ENCODE measurements at regions not wholly inside any gene's neighbourhood (a gene's known extent, or its start where the extent isn't known, plus 50 kb on each side); places are given as distances from the start of the nearest gene placed in this dataset.

DNA sequence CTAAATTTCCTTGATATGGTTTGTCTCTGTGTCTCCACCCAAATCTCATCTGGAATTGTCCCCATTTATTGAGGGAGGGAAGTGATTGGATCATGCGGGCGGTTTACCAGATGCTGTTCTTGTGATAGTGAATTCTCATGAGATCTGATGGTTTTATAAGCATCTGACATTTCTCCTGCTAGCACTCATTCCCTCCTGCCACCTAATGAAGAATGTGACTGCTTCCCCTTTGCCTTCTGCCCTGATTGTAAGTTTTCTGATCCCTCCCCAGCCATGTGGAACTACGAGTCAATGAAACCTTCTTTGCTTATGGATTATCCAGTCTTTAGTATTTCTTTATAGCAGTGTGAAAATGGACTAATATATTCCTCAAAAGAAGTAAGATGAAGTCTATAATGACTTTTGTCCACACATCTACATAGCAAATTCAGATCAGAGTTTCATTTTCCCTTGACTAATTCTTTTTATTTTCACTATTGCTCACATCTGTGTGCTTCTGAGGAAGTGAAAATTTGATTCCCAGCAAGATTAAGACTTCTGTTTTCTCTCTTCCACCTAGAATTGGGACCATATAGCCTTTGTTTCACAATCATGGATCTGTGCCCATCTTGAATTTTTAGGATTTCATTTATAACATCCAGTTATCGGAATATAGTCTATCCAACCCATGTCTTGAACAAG, 393.5 kb downstream of the DMAC1 start:
- FAIRE-seq (no peak), DNase-seq (ENCODE audit: low spot score in 2 of 2) (no peak)

DNA sequence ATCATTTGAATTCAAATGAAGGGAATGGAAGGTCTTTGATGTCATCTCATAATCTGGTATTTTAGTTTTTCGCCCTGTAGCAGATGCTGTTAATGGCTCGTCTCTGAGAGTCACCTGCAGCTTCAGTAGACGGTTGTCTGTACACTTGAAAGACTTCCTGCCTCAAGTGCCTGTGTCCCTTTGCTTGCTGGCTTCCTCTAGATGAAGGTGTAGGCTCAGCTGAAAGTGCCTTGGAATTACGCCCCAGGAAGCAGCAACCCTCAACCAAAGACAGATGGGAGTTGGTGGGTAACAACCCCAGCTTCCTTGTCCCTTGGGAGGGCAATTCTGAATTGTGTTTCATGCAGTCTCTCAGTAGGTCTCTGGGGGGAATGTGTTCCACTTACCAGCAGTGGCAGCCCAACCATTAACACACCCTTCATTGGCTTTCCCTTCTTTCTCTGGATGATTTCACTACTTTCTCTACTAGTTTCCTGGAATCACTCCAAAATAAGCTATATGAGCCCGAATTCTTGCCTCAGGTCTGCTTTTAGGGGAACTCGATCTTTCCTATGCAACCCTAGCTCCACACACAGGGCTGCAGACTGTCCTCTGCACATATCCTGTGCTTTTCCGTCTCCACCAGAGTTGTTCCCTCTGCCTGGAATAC, 395.6 kb downstream of the DMAC1 start:
- DNase-seq (ENCODE audit: low spot score in 2 of 2) (no peak), FAIRE-seq (no peak)

DNA sequence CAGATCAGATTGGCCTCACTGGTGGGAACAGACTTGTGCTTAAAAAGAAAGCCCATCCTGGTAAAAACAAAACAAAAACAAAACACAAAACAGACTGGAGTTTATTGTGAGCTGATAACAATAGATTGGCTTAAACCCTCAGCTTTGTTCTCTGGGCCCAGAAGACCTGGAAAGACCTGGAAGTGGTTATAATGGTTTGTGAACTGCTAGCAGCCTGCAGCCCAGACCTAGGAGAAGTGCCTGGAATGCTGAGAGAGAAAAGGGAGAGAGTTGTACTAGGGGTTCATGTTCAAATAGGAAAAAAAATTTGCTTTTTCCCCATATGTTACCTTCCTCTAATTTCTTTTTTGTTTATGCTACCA, 396.6 kb downstream of the DMAC1 start:
- no peak for DNase-seq (ENCODE audit: low spot score in 2 of 2)
- FAIRE-seq = no peak

DNA sequence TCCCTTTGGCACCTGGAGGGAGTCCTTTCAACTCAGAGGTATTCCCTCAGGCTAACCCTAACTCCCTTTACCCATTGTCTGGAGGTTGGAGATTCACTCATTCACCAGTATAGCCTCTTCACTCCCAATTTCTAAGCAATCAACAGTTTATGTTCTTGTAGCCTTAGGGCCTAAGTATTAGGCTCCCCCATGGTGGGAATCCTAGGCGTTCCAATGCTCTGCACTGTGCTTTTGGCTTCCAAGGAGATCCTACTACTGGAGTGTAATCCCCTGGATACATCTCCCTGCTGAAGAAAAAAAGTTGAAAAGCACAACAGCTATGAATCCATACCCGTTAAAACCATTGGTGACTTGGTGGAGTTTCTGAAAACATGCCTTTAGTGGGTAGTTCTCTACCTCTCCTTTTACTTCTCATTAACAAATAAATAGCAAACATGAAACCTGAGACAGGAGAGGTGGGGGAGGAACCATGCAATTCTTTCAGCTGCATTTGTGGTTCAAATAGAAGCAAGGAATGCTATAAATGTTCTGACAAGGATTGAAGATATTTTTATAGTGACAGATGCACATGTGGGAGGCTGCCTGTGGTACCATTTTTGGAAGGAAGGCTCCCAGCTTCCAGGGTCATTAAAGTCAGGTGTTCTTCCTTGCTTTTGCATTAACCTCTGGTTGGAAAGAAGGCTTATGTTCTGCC, 397.1 kb downstream of the DMAC1 start:
- DNase-seq (ENCODE audit: low spot score in 2 of 2) = no peak
- FAIRE-seq = no peak

DNA sequence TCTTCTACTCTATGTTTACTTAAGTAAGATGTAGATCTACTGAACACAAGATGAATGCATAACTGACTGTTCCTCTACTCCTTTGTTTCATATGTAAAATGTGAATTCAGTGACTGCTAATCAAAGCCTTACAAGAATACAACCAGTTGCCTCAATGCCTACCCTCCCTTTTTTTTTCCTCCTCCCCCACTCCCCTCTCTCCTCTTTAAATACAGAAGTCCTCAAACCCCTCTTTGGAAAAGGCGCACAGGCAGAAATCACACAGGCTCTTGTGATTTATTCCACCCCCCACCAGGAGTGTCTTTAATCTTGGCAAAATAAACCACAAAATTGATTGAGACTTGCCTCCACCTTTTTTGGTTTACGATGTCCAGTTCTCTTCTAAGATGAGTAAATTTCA, 398.5 kb downstream of the DMAC1 start:
- no peak for FAIRE-seq
- no peak for DNase-seq (ENCODE audit: low spot score in 2 of 2)

DNA sequence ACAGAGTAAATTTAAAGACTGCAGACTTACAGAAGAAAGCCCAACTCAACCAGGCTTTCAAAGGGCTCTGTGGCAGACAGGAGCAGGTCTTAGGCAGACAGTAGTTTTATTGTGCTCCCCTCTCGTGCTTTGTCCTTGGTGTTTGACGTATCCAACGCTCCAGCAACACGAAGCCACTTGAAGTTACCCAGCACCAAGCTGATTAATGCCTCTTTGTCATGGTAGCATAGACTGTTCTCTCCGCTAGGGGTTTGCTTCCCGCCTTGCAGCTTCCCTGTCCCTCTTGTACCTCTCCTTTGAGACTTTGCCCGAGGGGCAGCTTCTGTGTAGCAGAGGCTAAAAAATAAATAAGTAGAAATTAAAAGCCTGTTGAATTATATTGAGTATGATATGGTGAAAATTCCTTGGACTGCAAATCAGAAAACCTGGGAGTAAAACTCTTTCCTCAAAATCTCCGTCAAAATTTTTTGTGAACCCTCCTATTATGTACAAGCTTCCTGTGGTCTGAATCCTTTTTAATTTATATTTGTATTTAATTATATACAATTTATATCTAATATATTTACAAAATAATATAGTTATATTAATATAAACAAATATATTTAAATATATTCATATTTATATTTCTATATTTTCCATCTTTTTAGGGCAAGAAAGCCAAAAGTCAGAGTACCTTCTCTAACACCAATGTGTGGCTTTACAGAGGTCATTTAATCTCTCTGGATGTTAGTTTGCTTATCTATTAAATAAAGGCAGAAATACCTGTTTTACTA, 405.4 kb downstream of the DMAC1 start:
- no peak for DNase-seq (ENCODE audit: low spot score in 2 of 2)
- FAIRE-seq = peak; percentile 87

DNA sequence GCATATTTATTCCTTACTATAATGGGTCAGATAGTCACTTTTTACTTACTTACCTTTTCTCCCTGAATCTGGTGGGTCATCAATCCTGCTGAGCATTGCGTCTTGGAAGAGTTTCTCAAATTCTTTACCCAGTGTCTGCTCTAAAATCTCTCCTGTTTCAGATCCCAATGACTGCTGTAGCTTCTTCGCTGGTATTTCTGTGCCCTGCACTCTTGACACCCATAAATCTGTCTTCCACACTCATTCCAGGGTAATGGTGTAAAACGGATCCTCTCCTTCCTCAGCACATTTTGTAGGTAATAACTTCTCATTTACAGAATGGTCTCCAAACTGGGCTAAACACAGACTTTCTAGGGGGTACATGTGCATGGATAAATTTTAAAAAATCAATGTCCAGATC, 407.4 kb downstream of the DMAC1 start:
- DNase-seq (ENCODE audit: low spot score in 2 of 2) = no peak
- no peak for FAIRE-seq

DNA sequence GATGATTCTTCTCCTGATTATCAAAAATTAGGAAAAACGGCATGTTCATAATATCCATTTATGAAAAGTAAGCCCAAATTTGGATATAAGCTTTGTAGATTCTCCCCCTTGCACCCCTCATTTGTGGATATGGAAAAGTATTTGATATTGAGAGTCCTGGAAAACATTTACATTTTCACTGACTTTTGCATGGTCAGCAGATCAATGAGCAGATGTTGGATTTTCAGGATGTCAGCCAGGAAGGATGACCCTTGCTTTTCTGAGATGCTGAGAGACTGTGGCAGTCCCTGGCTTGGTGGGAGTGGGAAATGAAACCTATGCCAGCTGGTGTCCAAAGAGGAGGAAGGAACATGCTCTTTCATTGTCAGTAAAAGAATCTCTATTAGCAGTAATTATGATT, 410.8 kb downstream of the DMAC1 start:
- DNase-seq (ENCODE audit: low spot score in 2 of 2) (no peak), FAIRE-seq (no peak)

DNA sequence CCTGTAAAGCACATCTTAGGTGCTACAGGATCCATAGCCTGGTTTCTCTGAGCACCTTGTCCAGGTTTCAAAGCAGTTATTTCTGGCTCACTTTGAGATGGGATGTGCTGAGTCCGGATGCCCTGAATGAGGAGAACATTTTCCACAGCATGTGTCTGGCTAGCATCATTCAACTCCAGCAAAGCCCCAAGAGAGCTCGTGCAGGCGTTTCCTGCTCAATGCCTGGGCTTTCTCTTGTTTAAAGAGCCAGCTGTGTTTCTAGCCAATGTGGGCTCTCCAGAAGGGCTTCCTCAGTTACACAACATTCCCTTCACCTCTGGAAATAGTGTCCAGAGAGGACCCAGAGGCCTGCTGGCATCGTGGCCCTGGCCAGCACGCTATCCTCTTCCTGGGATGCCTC, 411.7 kb downstream of the DMAC1 start:
- FAIRE-seq (no peak), DNase-seq (ENCODE audit: low spot score in 2 of 2) (no peak)

DNA sequence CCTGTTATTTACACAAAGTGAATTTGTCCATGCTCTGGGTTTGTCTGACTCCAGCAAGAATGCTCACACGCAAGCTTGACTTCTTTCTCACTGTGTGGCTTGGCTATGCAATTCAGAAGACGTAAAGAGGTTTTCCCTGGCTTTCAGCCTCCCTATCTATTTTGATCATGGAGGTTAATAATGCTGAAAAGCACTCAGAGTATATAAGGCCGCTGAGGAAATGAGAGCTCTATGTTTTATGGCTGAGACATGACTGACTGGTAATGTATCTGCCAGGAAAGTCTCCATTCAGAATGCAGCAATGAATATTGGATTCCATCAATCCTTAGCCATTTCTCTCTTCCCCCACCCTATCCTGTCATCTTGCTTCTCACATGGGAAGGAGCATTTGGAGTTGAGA, 417.3 kb downstream of the DMAC1 start:
- no peak for FAIRE-seq
- DNase-seq (ENCODE audit: low spot score in 2 of 2) = no peak

DNA sequence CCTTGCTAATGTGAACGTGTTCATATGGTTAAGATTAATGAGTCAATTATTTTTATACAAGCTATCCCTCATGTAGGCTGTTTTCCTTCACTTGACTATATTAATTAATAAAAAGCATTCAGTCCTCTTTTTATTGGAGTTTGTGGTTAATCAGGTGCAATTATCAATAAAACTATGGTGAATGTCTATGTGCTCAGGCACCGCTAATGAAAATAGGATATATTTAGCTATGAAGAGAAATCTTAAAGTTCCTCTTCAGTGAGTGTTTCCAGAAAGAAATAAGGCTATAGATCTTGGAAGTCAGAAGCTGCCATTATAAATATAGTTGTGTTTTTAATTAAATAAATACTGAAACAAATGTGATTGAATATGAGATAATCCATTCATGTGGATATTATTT, 422.1 kb downstream of the DMAC1 start:
- FAIRE-seq = no peak

DNA sequence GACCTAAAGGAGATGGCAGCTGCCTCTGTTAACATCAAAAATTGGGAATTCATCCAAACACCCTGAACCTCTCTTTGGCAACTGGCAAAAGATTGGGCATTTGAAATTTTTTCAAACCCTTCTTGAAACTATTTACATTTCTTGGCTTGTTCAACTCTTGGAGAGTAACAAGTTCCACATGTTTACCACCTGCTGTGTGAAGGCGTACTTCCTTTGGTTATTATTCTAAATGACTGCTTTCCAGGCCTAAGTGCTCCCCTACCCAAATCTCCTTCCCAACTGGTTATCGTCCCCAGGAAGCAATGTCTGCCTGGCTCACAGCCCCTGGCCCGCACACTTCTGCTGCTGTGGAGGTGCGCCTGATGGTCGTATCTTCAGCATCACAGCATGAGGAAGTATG, 422.7 kb downstream of the DMAC1 start:
- FAIRE-seq (no peak), DNase-seq (ENCODE audit: low spot score in 2 of 2) (no peak)

More for the DNA sequence above, 422.1 kb downstream of the DMAC1 start:
- no peak for DNase-seq (ENCODE audit: low spot score in 2 of 2)

DNA sequence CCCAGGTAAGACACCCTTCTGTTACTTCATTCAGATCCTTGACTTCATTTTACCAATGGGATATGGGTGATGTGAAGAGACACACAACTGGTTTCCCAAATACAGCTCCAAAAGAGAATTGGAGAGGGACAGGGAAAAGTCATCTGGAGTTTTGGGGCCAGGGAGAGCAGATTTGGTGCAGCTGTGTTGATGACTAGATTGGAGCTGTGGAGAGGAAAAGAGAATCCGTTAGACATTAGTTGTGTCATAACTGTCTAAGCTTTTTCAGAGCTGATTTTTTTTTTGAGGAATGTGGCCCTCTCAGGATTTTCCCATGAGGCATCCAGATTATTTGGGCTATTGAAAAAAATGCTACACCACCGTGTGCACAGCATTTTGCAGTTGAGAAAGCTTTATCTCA, 423.4 kb downstream of the DMAC1 start:
- FAIRE-seq (no peak), DNase-seq (ENCODE audit: low spot score in 2 of 2) (no peak)

DNA sequence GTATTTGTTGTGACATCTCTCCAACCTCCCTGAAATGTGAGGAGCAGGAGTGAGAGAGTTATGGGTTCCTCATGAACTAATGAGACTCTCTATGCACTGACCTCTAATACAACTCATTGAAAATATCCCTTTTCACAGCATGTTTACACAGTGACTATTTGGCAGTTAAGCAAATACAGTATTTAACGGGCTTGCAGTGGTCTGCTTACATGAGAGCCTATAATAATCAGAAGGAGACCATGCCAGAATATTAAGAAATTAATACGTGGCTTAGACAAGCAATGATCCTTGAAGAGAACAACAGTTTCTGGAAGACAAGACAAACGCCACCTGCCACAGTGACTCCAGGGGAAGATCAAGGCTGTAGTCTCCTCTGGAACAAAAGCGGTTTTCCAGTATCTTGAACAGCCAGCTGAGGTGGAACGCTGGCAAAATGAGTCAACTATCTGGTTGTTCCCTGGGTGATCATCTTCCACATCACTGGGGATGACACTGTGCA, 424.5 kb downstream of the DMAC1 start:
- no peak for FAIRE-seq
- no peak for DNase-seq (ENCODE audit: low spot score in 2 of 2)

DNA sequence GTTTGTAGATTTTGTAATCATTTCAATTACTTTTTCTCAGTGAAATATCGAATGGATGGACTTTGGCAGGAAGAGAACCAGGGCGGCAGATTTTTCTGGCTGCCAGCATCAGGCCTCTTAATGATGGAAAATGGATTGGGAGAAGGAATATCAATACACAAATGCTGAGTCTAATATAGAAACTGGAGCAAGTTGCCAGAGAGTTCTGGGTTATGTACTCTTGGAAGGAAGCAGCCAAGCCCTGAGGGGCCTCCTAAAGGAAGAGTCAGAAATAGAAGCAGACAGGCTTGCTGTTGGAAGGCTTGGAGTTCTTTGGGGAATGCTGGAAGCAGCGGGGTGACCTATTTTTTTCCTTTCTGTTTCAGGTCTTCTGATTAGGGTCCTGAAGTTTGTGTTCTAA, 428.6 kb downstream of the DMAC1 start:
- FAIRE-seq = no peak
- DNase-seq (ENCODE audit: low spot score in 2 of 2) = no peak

DNA sequence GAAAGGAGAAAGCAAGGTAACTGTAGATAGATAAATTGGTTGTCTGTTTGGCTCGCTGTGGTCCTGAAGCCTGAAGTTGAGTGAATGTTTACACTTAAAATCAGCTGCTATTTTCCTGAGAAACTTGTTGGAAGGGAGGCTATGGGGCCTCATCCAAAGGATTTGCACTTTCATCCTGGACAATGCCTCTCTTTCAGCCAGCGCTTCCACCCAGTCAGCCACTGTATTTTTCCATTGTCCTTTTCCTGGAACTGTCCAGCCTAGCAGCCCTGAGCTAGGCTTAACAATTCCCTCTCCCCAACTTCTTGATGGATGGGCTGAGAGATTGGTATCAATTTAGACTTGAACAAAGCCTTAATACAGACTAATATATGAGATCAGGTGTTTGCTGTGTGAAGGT, 429.2 kb downstream of the DMAC1 start:
- peak in 1 of 2 donors; percentile 23 for DNase-seq (ENCODE audit: low spot score in 2 of 2)
- FAIRE-seq = no peak

DNA sequence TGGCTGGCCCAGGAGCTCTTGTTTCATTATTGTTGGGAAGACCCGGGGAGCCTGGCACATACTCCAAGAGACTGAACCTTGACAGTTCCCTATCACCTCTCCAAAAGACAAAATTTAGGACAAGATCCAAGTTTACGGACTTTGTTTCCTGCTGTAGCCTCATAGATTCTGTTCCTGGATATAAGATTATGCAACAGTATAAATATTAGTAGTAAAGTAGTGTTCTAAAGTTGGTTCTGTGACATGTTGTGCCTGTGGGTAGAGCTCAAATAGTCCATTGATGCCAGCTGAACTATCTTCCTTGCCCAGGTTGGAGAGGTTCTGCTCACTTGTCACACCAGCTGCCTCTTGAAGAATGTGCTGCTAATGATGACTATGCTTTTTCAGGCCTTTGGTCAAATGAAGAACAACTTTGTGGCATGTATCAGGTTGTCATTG, 430.2 kb downstream of the DMAC1 start:
- no peak for FAIRE-seq
- no peak for DNase-seq (ENCODE audit: low spot score in 2 of 2)

DNA sequence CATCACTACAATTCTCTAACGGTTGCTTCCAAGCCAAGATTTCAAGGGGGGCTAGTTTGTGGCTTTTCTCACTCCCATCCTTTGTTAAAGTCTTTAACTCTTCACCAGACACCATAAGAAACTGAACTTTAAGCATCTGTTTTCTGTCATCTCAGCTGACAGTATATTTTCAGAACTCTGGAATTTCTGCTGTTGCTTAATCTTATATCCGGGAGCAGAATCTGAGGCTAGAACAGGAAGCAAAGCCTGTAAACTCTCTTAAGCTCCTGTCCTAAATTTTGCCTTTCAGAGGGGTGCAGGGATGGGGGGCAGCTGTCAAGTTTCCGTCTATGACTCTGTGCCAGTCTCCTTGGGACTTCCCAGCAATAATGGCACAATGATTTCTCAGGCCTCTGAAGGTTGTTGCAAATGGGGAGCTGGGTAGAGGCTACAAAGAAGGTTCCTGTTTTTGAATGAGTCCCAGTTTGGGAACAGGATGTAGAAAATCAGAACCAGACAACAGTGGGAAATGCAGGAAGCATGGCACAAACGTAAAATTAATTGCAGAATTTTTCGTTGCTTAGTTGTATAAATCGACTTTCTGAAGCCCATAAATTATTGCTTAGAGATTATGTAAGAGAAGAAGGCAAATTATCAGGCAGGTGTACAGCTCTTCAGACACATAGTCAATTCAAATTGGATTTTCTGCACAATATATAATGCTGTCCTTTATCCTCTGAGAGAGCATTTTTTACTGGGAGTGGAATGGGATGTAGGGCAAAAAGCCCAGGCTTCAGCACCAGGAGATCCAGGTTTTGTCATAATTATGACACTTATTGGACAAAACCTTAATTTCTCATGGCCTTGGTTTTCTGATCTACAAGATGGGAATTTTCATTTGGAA, 430.9 kb downstream of the DMAC1 start:
- peak in 1 of 2 donors; percentile 10 for DNase-seq (ENCODE audit: low spot score in 2 of 2)
- no peak for FAIRE-seq

DNA sequence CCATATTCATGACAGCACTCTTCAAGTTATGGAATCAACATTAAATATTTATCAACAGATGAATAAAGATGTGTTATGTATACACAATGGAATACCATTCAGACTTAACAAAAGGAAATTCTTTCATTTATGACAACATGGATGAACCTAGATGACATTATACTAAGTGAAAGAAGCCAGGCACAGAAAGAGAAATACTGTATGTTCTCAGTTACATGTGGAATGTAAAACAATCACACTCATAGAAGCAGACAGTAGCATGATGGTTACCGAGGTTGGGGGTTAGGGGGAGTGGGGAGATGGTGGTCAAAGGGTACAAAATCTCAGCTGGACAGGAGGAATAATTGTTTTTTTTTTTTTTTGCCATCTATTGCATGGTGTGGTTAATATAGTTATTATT, 431.9 kb downstream of the DMAC1 start:
- FAIRE-seq (no peak), DNase-seq (ENCODE audit: low spot score in 2 of 2) (no peak)

DNA sequence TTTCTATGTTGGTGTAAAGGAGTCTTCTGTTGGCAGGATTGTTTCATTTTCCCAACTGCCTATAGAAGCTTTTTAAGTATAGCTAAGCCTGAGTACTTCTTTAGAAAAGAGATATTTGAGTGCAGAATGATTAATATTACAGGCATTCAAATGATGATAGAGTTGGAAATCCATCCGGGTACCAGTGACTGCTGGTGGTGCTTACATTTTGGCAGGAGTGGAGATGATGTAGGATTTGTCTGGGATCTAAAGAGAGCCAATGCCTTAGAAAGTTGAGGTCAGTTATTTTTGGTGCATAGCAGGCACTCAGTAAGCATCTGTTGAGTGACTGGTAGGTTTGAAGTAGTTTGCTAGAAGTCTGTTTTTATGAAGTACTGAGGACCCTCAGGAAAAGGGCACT, 433.5 kb downstream of the DMAC1 start:
- FAIRE-seq (no peak), DNase-seq (ENCODE audit: low spot score in 2 of 2) (no peak)

All from frontal cortex (tissue), 3 donors.